ENCODE measurements at regions not wholly inside any gene's neighbourhood (a gene's known extent, or its start where the extent isn't known, plus 50 kb on each side); places are given as distances from the start of the nearest gene placed in this dataset.

- DNase-seq (ENCODE audit: low spot score), result no peak
Measured at GRCh38 chr4:175441256-175441655, 370.8 kb downstream of the GPM6A start.

GRCh38 chr4:175443547-175443946 lies 368.5 kb downstream of the GPM6A start:
- no peak for DNase-seq (ENCODE audit: low spot score)

- no peak for DNase-seq (ENCODE audit: low spot score)
Measured at GRCh38 chr4:175444512-175444911, 367.6 kb downstream of the GPM6A start.

GRCh38 chr4:175447016-175447415 lies 365.0 kb downstream of the GPM6A start:
- no peak for DNase-seq (ENCODE audit: low spot score)

GRCh38 chr4:175450446-175450845 lies 361.6 kb downstream of the GPM6A start:
- DNase-seq (ENCODE audit: low spot score), result no peak

GRCh38 chr4:175451238-175451965 lies 360.7 kb downstream of the GPM6A start:
- DNase-seq (ENCODE audit: low spot score), result no peak

GRCh38 chr4:175453456-175453855 lies 358.6 kb downstream of the GPM6A start:
- DNase-seq (ENCODE audit: low spot score), result no peak

GRCh38 chr4:175456131-175456530 lies 355.9 kb downstream of the GPM6A start:
- DNase-seq (ENCODE audit: low spot score), result no peak

GRCh38 chr4:175457956-175458355 lies 354.1 kb downstream of the GPM6A start:
- DNase-seq (ENCODE audit: low spot score), result no peak

- DNase-seq (ENCODE audit: low spot score), result no peak
Measured at GRCh38 chr4:175459571-175459970, 352.5 kb downstream of the GPM6A start.

- DNase-seq (ENCODE audit: low spot score), result no peak
Measured at GRCh38 chr4:175460414-175460813, 351.6 kb downstream of the GPM6A start.

- DNase-seq (ENCODE audit: low spot score), result no peak
Measured at GRCh38 chr4:175469514-175469913, 342.6 kb downstream of the GPM6A start.

GRCh38 chr4:175470131-175470530 lies 341.9 kb downstream of the GPM6A start:
- no peak for DNase-seq (ENCODE audit: low spot score)

GRCh38 chr4:175480404-175480803 lies 331.7 kb downstream of the GPM6A start:
- DNase-seq (ENCODE audit: low spot score), result no peak

- DNase-seq (ENCODE audit: low spot score), result no peak
Measured at GRCh38 chr4:175499735-175500352, 312.2 kb downstream of the GPM6A start.

- DNase-seq (ENCODE audit: low spot score), result no peak
Measured at GRCh38 chr4:175504318-175504717, 307.7 kb downstream of the GPM6A start.

GRCh38 chr4:175509320-175509719 lies 302.7 kb downstream of the GPM6A start:
- no peak for DNase-seq (ENCODE audit: low spot score)

GRCh38 chr4:175511861-175512260 lies 300.2 kb downstream of the GPM6A start:
- DNase-seq (ENCODE audit: low spot score), result no peak

- no peak for DNase-seq (ENCODE audit: low spot score)
Measured at GRCh38 chr4:175514174-175514573, 297.9 kb downstream of the GPM6A start.

- DNase-seq (ENCODE audit: low spot score), result no peak
Measured at GRCh38 chr4:175530655-175531054, 281.4 kb downstream of the GPM6A start.

- DNase-seq (ENCODE audit: low spot score), result no peak
Measured at GRCh38 chr4:175531405-175532091, 280.5 kb downstream of the GPM6A start.

GRCh38 chr4:175536852-175537453 lies 275.1 kb downstream of the GPM6A start:
- DNase-seq (ENCODE audit: low spot score), result peak; percentile 51

- DNase-seq (ENCODE audit: low spot score), result no peak
Measured at GRCh38 chr4:175539498-175539897, 272.6 kb downstream of the GPM6A start.

Measured in kidney capillary endothelial cell (primary cell).